ENCODE measurements at regions not wholly inside any gene's neighbourhood (a gene's known extent, or its start where the extent isn't known, plus 50 kb on each side); places are given as distances from the start of the nearest gene placed in this dataset.

DNA sequence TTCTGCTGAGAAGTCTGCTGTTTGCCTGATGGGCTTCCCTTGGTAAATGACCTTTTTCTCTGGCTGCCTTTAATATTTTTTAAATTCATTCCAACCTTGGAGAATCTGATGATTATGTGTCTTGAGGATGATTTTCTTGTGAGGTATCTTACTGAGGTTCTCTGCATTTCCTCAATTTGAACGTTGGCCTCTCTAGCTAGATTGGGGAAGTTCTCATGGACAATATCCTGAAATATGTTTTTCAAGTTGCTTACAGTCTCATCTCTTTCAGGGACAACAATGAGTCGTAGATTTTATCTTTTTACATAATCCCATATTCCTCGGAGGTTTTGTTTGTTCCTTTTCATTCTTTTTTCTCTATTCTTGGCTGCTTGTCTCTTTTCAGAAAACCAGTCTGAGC is 208.4 kb downstream of the KIF20B start:
- dilution Hi-C loops (cut with MboI; ENCODE audit: extremely low pct_ligation_motif_present, low sequenced_read_pairs): no loop called here
- Histone ChIP-seq H3K4me2 (ENCODE audit: control insufficient read depth, extremely low read depth, insufficient read depth, low read depth, low read length) (no peak overlapping the region), H3K4me1 (ENCODE audit: control insufficient read depth, extremely low read depth, insufficient read depth, low read length) (peaks cover 4% of the 10 kb centered on the region), H3K27ac (ENCODE audit: control insufficient read depth, insufficient read depth, low read length) (no peak overlapping the region), H4K20me1 (ENCODE audit: control insufficient read depth, extremely low read depth, insufficient read depth, low read length) (no peaks in the 10 kb centered on the region), H3K9me1 (ENCODE audit: control insufficient read depth, extremely low read depth, insufficient read depth, low read length) (no peaks in the 10 kb centered on the region), H3K79me2 (ENCODE audit: control insufficient read depth, insufficient read depth, low read length) (no peaks in the 10 kb centered on the region), H2AFZ (ENCODE audit: control insufficient read depth, low read length) (no peak overlapping the region), H3K4me3 (ENCODE audit: control insufficient read depth in 2 of 3, extremely low read depth in 1 of 3, insufficient read depth in 2 of 3, low read depth in 1 of 3, low read length in 3 of 3) (no peak overlapping the region), H3K9ac (ENCODE audit: control insufficient read depth, extremely low read depth, insufficient read depth, low read length) (no peak overlapping the region), H3K36me3 (ENCODE audit: control insufficient read depth in 2 of 2, extremely low read depth in 1 of 2, insufficient read depth in 2 of 2, low read length in 2 of 2) (no peaks in the 10 kb centered on the region), H3K27me3 (ENCODE audit: control insufficient read depth, extremely low read depth, insufficient read depth, low read length) (no peaks in the 10 kb centered on the region), H3K9me3 (ENCODE audit: control insufficient read depth, low read depth, low read length) (no peaks in the 10 kb centered on the region)
- TF ChIP-seq, protein P1, sequence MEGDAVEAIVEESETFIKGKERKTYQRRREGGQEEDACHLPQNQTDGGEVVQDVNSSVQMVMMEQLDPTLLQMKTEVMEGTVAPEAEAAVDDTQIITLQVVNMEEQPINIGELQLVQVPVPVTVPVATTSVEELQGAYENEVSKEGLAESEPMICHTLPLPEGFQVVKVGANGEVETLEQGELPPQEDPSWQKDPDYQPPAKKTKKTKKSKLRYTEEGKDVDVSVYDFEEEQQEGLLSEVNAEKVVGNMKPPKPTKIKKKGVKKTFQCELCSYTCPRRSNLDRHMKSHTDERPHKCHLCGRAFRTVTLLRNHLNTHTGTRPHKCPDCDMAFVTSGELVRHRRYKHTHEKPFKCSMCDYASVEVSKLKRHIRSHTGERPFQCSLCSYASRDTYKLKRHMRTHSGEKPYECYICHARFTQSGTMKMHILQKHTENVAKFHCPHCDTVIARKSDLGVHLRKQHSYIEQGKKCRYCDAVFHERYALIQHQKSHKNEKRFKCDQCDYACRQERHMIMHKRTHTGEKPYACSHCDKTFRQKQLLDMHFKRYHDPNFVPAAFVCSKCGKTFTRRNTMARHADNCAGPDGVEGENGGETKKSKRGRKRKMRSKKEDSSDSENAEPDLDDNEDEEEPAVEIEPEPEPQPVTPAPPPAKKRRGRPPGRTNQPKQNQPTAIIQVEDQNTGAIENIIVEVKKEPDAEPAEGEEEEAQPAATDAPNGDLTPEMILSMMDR (optimal IDR thresholded peaks at IDR 0.05 in 1 of 3, IDR thresholded peaks at IDR 0.05 in 1 of 3, conservative IDR thresholded peaks at IDR 0.05 in 1 of 3; ENCODE audit: extremely low read depth in 1 of 3, insufficient read depth in 2 of 3, low read length in 3 of 3): no peak
- no peak for TF ChIP-seq EZH2 (IDR thresholded peaks at IDR 0.05; ENCODE audit: low read length)
- no peak for DNase-seq (ENCODE audit: low read depth, low spot score)
- no peak for FAIRE-seq

DNA sequence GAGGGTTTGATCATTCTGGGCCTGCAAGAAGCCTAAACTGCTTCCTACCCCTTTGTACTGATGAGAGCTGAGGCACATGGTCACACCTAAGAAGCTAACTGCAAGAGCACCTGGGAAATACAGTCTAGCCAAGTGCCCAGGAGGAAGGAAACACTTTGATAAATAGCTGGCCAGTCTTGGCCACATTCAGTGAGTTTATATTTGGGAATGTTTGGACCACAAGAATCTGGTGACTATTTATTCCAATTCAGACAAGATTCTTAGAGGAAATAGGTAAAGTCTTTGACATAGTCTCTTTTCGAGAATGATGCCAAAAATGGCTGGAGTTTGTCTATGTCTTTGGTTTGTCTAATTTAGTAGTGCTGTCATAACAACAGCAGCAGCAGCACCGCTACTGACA is 213.6 kb downstream of the KIF20B start:
- Histone ChIP-seq H3K9ac (ENCODE audit: control insufficient read depth, extremely low read depth, insufficient read depth, low read length) (no peak overlapping the region), H3K9me1 (ENCODE audit: control insufficient read depth, extremely low read depth, insufficient read depth, low read length) (no peaks in the 10 kb centered on the region), H3K4me3 (ENCODE audit: control insufficient read depth in 2 of 3, extremely low read depth in 1 of 3, insufficient read depth in 2 of 3, low read depth in 1 of 3, low read length in 3 of 3) (no peak overlapping the region), H3K4me1 (ENCODE audit: control insufficient read depth, extremely low read depth, insufficient read depth, low read length) (peaks cover 31% of the 10 kb centered on the region), H3K36me3 (ENCODE audit: control insufficient read depth in 2 of 2, extremely low read depth in 1 of 2, insufficient read depth in 2 of 2, low read length in 2 of 2) (no peaks in the 10 kb centered on the region), H4K20me1 (ENCODE audit: control insufficient read depth, extremely low read depth, insufficient read depth, low read length) (no peaks in the 10 kb centered on the region), H3K4me2 (ENCODE audit: control insufficient read depth, extremely low read depth, insufficient read depth, low read depth, low read length) (no peak overlapping the region), H3K27me3 (ENCODE audit: control insufficient read depth, extremely low read depth, insufficient read depth, low read length) (no peaks in the 10 kb centered on the region), H2AFZ (ENCODE audit: control insufficient read depth, low read length) (no peak overlapping the region), H3K27ac (ENCODE audit: control insufficient read depth, insufficient read depth, low read length) (no peak overlapping the region), H3K79me2 (ENCODE audit: control insufficient read depth, insufficient read depth, low read length) (no peaks in the 10 kb centered on the region), H3K9me3 (ENCODE audit: control insufficient read depth, low read depth, low read length) (no peaks in the 10 kb centered on the region)
- DNase-seq (ENCODE audit: low read depth, low spot score) (no peak), FAIRE-seq (peak; percentile 52)
- TF ChIP-seq, protein P1 (optimal IDR thresholded peaks at IDR 0.05 in 1 of 3, IDR thresholded peaks at IDR 0.05 in 1 of 3, conservative IDR thresholded peaks at IDR 0.05 in 1 of 3; ENCODE audit: extremely low read depth in 1 of 3, insufficient read depth in 2 of 3, low read length in 3 of 3): no peak
- TF ChIP-seq EZH2 (IDR thresholded peaks at IDR 0.05; ENCODE audit: low read length): no peak
- dilution Hi-C loops (cut with MboI; ENCODE audit: extremely low pct_ligation_motif_present, low sequenced_read_pairs): no loop called here
